A673 (cell line): ENCODE measurements at regions not wholly inside any gene's neighbourhood (a gene's known extent, or its start where the extent isn't known, plus 50 kb on each side); places are given as distances from the start of the nearest gene placed in this dataset.

Experiments
- CTCF ChIP-seq: fragments of 300-800, 200-600 bp; sonication (generic); conservative IDR thresholded peaks from 2 replicates; pipeline ENCODE4 v1.5.1; 2017; ENCODE audit warnings: low read depth, mild to moderate bottlenecking, antibody characterized with exemption, low read length, moderate library complexity, mixed read lengths
- EZH2 ChIP-seq: fragments of 200-600 bp; sonication (generic); IDR thresholded peaks from 2 replicates; pipeline ENCODE4 v1.6.1; 2017; ENCODE audit warnings: borderline replicate concordance, low read depth, mild to moderate bottlenecking, mixed read lengths, antibody characterized with exemption, low read length; ENCODE audit not compliant: poor library complexity, severe bottlenecking

DNA sequence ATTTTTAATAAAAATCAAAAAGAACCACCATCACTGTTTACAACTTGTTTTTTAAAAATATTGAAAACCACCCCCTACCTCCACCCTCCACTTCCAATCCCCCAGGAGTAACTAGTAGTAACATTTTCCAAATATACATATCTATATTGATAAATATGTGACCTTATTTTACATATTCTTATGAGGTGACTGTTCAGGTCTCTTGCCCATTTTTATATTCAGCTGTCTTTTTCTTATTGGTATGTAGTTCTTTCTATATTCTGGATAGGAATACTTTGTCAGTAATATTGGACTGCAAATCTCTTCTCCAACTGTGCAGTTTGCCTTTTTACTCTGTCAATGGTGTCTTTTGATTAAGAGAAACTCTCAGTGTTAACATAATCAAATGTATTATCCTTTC, 59.0 kb upstream of the EIF5 start:
- no peak for TF ChIP-seq CTCF
- no peak for TF ChIP-seq EZH2
